H1 (cell line): ENCODE measurements at regions not wholly inside any gene's neighbourhood (a gene's known extent, or its start where the extent isn't known, plus 50 kb on each side); places are given as distances from the start of the nearest gene placed in this dataset.

ENCODE experiments used
- CTCF ChIA-PET: fragments of 300-600 bp; sonication (Branson Sonifier 250); formaldehyde crosslinking; loops from one replicate; lab custom pipeline; 2021; ENCODE audit not compliant: partially characterized antibody; lab: Charles Lee
- POLR2A ChIA-PET: fragments of 300-600 bp; sonication (Branson Sonifier 250); formaldehyde crosslinking; loops from one replicate; lab custom pipeline; 2021; ENCODE audit warnings: inconsistent platforms; ENCODE audit not compliant: partially characterized antibody; lab: Charles Lee
- DNase-seq, 2 experiments: peaks; one replicate each; pipeline versions ENCODE4 v3.0.0 to v3.0.0-alpha.2; 2010 to 2022; ENCODE audit warnings: low spot score in 2 of 2, low read depth in 1 of 2, mixed read lengths in 1 of 2
- FAIRE-seq: peaks from 2 replicates; lab custom pipeline; 2011; peaks lifted over from hg19 to GRCh38; lab: Jason Lieb, UNC
- H2AFZ ChIP-seq: 2 replicates; pipeline ENCODE4 v1.8.1; 2012; ENCODE audit warnings: low read length, inconsistent platforms
- H2AK5ac ChIP-seq: 2 replicates; pipeline ENCODE4 v1.6.1; 2013; ENCODE audit warnings: low read depth, low read length
- H2BK120ac ChIP-seq: replicated peaks from 2 replicates; pipeline ENCODE3; 2013; ENCODE audit warnings: low read depth, low read length, inconsistent platforms
- H2BK12ac ChIP-seq: 2 replicates; pipeline ENCODE4 v1.6.1; 2013; ENCODE audit warnings: low read depth, low read length
- H2BK15ac ChIP-seq: 2 replicates; pipeline ENCODE4 v1.6.1; 2013; ENCODE audit warnings: low read length
- H2BK20ac ChIP-seq: 2 replicates; pipeline ENCODE4 v1.6.1; 2013; ENCODE audit warnings: low read length
- H2BK5ac ChIP-seq: 2 replicates; pipeline ENCODE4 v1.6.1; 2013; ENCODE audit warnings: low read depth, low read length
- H3K14ac ChIP-seq: 2 replicates; pipeline ENCODE4 v1.6.1; 2013; ENCODE audit warnings: inconsistent platforms; ENCODE audit not compliant: insufficient read length
- H3K18ac ChIP-seq: 2 replicates; pipeline ENCODE4 v1.6.1; 2013; ENCODE audit warnings: low read length; ENCODE audit errors: extremely low read depth
- H3K23ac ChIP-seq: 2 replicates; pipeline ENCODE4 v1.6.1; 2013; ENCODE audit warnings: inconsistent platforms; ENCODE audit not compliant: insufficient read length
- H3K23me2 ChIP-seq: 2 replicates; pipeline ENCODE4 v1.6.1; 2013; ENCODE audit warnings: low read depth, low read length
- H3K27ac ChIP-seq: 2 replicates; pipeline ENCODE4 v1.6.1; 2011; ENCODE audit warnings: low read depth, low read length, inconsistent platforms
- H3K27me3 ChIP-seq, 4 experiments: replicated peaks in 1 of 4; 1 replicate in 1 of 4; 2 replicates in 3 of 4; pipeline versions ENCODE4 v1.6.1 to v1.8.1; 2011 to 2013; ENCODE audit warnings: low read length in 3 of 4, mild to moderate bottlenecking in 3 of 4, inconsistent platforms in 2 of 4, mixed read lengths in 2 of 4, moderate library complexity in 1 of 4; ENCODE audit not compliant: control insufficient read depth in 3 of 4, insufficient read depth in 3 of 4; ENCODE audit errors: extremely low read depth in 1 of 4
- H3K36me3 ChIP-seq, 4 experiments: 2 replicates each; pipeline versions ENCODE4 v1.6.1 to v1.8.1; 2011 to 2013; ENCODE audit warnings: mild to moderate bottlenecking in 4 of 4, low read length in 3 of 4, moderate library complexity in 2 of 4, control low read depth in 1 of 4, inconsistent platforms in 1 of 4; ENCODE audit not compliant: insufficient read depth in 4 of 4, control insufficient read depth in 2 of 4
- H3K4ac ChIP-seq: replicated peaks from 2 replicates; pipeline ENCODE3; 2013; ENCODE audit warnings: low read length, low read depth, mixed read lengths, inconsistent platforms; ENCODE audit not compliant: insufficient read length
- H3K4me1 ChIP-seq, 4 experiments: replicated peaks in 1 of 4; 1 replicate in 1 of 4; 2 replicates in 3 of 4; pipeline versions ENCODE4 v1.6.1 to v1.8.1; 2011 to 2013; ENCODE audit warnings: low read length in 3 of 4, inconsistent platforms in 2 of 4, mixed read lengths in 1 of 4; ENCODE audit not compliant: insufficient read depth in 4 of 4, control insufficient read depth in 3 of 4
- H3K4me2 ChIP-seq, 2 experiments: 2 replicates each; pipeline versions ENCODE4 v1.6.1 to v1.8.1; 2011 to 2013; ENCODE audit warnings: low read depth in 2 of 2, low read length in 2 of 2, control low read depth in 1 of 2, inconsistent platforms in 1 of 2, mild to moderate bottlenecking in 1 of 2; ENCODE audit not compliant: insufficient read depth in 1 of 2
- H3K4me3 ChIP-seq, 4 experiments: fragments of 200-600, 300-600 bp in 1 of 4; sonication (generic), shearing (Covaris generic), sonication (Bioruptor Twin) in 1 of 4; 2 replicates each; pipeline versions ENCODE4 v1.5.1 to v1.8.1; 2011 to 2016; ENCODE audit warnings: low read length in 4 of 4, low read depth in 3 of 4, control low read depth in 2 of 4, inconsistent platforms in 2 of 4, mild to moderate bottlenecking in 2 of 4, mixed read lengths in 1 of 4, moderate library complexity in 1 of 4; ENCODE audit not compliant: insufficient read depth in 2 of 4; ENCODE audit errors: extremely low read depth in 1 of 4
- H3K56ac ChIP-seq: replicated peaks from 2 replicates; pipeline ENCODE3; 2013; ENCODE audit warnings: low read depth, mild to moderate bottlenecking, mixed read lengths, low read length, inconsistent platforms; ENCODE audit not compliant: insufficient read length
- H3K79me1 ChIP-seq: 2 replicates; pipeline ENCODE4 v1.6.1; 2013; ENCODE audit warnings: low read depth, low read length, control low read depth
- H3K79me2 ChIP-seq, 2 experiments: 2 replicates each; pipeline versions ENCODE4 v1.6.1 to v1.8.1; 2012 to 2013; ENCODE audit warnings: low read length in 2 of 2, mild to moderate bottlenecking in 2 of 2, inconsistent platforms in 1 of 2; ENCODE audit not compliant: insufficient read depth in 2 of 2, control insufficient read depth in 1 of 2
- H3K9ac ChIP-seq, 4 experiments: replicated peaks in 1 of 4; 1 replicate in 1 of 4; 2 replicates in 3 of 4; pipeline versions ENCODE4 v1.6.1 to v1.8.1; 2011 to 2013; ENCODE audit warnings: low read depth in 3 of 4, low read length in 3 of 4, control low read depth in 2 of 4, mild to moderate bottlenecking in 2 of 4, moderate library complexity in 2 of 4, inconsistent platforms in 1 of 4; ENCODE audit errors: extremely low read depth in 1 of 4
- H3K9me3 ChIP-seq, 2 experiments: 2 replicates each; pipeline versions ENCODE4 v1.6.1 to v1.8.1; 2012 to 2013; ENCODE audit warnings: mild to moderate bottlenecking in 2 of 2, moderate library complexity in 2 of 2, control low read depth in 1 of 2, inconsistent platforms in 1 of 2, low read depth in 1 of 2, low read length in 1 of 2, mixed read lengths in 1 of 2; ENCODE audit not compliant: insufficient read depth in 2 of 2
- H4K20me1 ChIP-seq, 2 experiments: replicated peaks in 1 of 2; 2 replicates each; pipeline versions ENCODE3 to v1.8.1; 2011 to 2013; ENCODE audit warnings: inconsistent platforms in 2 of 2, low read length in 2 of 2, mild to moderate bottlenecking in 1 of 2; ENCODE audit not compliant: insufficient read depth in 2 of 2, control insufficient read depth in 1 of 2
- H4K5ac ChIP-seq: 2 replicates; pipeline ENCODE4 v1.6.1; 2013; ENCODE audit warnings: low read length, low read depth, mixed read lengths, inconsistent platforms; ENCODE audit not compliant: insufficient read length
- H4K8ac ChIP-seq: 2 replicates; pipeline ENCODE4 v1.8.0; 2013; ENCODE audit warnings: mild to moderate bottlenecking, moderate library complexity, low read length, inconsistent platforms; ENCODE audit not compliant: insufficient read depth; ENCODE audit errors: extremely low read depth
- H4K91ac ChIP-seq: replicated peaks from 2 replicates; pipeline ENCODE3; 2013; ENCODE audit warnings: low read length, mixed read lengths, inconsistent platforms; ENCODE audit not compliant: insufficient read length
- BRCA1 ChIP-seq: IDR thresholded peaks from 2 replicates; pipeline ENCODE4 v1.6.1; 2012; ENCODE audit warnings: low read depth, low read length, improper control_type of control experiment
- CBX8 ChIP-seq: fragments of 300-800, 300-1000 bp; sonication (generic); IDR thresholded peaks from 2 replicates; pipeline ENCODE4 v1.7.1; 2016; ENCODE audit warnings: low read depth, low read length, borderline replicate concordance
- EP300 ChIP-seq, 2 experiments: IDR thresholded peaks; 1 replicate in 1 of 2; 2 replicates in 1 of 2; pipeline ENCODE4 v1.6.1; 2011 to 2012; ENCODE audit warnings: low read depth in 2 of 2, low read length in 2 of 2, mild to moderate bottlenecking in 2 of 2, borderline replicate concordance in 1 of 2, inconsistent platforms in 1 of 2, moderate library complexity in 1 of 2
- EZH2 ChIP-seq: fragments of 200-600 bp; sonication (generic); IDR thresholded peaks from 2 replicates; pipeline ENCODE4 v1.7.1; 2012; ENCODE audit warnings: low read depth, mild to moderate bottlenecking, moderate library complexity, low read length, inconsistent platforms; ENCODE audit not compliant: severe bottlenecking
- NRF1 ChIP-seq: IDR thresholded peaks from 2 replicates; pipeline ENCODE4 v1.6.1; 2011; ENCODE audit warnings: mild to moderate bottlenecking, low read depth, low read length, improper control_type of control experiment
- RAD21 ChIP-seq, 2 experiments: IDR thresholded peaks in 1 of 2; conservative IDR thresholded peaks in 1 of 2; 2 replicates each; pipeline ENCODE4 v1.6.1; 2011; ENCODE audit warnings: low read depth in 2 of 2, low read length in 2 of 2, improper control_type of control experiment in 1 of 2, inconsistent platforms in 1 of 2, mild to moderate bottlenecking in 1 of 2, moderate library complexity in 1 of 2
- TCF12 ChIP-seq: IDR thresholded peaks from 2 replicates; pipeline ENCODE4 v1.6.1; 2011; ENCODE audit warnings: low read depth, mild to moderate bottlenecking, low read length
- WGBS, 2 experiments: shearing (Covaris generic) in 1 of 2; methylation state at CpG; one replicate each; pipeline versions ENCODE4 v1.1.6 to v1.1.7; 2013 to 2015; ENCODE audit warnings: low lambda C conversion rate in 2 of 2, mixed read lengths in 2 of 2, inconsistent platforms in 1 of 2, low coverage in 1 of 2, missing lambda C conversion rate in 1 of 2; ENCODE audit not compliant: insufficient replicate concordance in 2 of 2, insufficient coverage in 1 of 2, insufficient read length in 1 of 2; ENCODE audit errors: extremely low coverage in 1 of 2, missing lambda C conversion rate in 1 of 2; 5-methylcytosine and 5-hydroxymethylcytosine counted together

DNA sequence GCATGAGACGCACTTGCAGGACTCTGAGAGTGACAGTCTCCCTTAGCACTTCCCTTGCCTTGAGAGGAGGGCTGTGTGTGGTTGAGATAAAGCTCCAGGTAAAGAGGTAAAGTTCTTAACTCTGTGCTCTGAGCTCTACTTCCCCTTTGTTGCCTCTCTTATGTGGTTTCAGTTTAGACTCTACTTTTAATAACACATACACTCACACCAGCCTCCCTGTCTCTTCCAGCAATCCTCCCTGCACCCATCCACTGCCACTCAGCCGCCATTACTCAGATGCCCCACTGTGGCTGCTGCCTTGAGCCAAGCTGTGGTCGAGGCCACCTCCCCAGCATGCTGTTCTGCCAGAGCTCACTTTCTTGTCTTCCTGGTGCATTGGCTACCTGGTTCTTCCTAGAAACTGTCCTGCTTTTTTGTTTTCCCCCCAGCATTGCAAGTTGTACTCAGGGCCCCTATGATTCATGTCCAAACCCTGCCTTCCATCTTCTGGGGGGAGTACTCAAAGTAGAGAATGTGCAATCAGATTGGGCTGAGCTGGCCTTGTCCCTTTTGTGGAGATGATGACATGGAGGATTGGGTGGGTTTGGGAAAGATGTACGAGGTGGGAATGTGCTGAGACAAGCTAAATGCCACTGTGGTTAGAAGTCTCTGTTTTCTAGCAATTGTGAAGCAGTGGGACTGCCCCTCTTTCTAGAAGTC lies 115.5 kb upstream of the PARP11 start:
- H3K9me3 ChIP-seq = peaks cover 0 to 5% of the 10 kb centered on the region in 2 experiments; a peak in 2 of 4 replicates
- no peaks in the 10 kb centered on the region for H4K20me1 ChIP-seq
- H3K4me3 ChIP-seq = no peak overlapping the region
- H3K18ac ChIP-seq = no peak overlapping the region
- TF ChIP-seq NRF1 (no peak), EP300 (IDR thresholded peaks at IDR 0.05; ENCODE audit: borderline replicate concordance in 1 of 2, low read depth in 2 of 2, low read length in 2 of 2) (no peak), RAD21 (IDR thresholded peaks at IDR 0.05 in 1 of 2, conservative IDR thresholded peaks at IDR 0.05 in 1 of 2; ENCODE audit: low read depth in 2 of 2, low read length in 2 of 2) (no peak), TCF12 (no peak), BRCA1 (no peak), CBX8 (no peak), EZH2 (no peak)
- no peak overlapping the region for H4K91ac ChIP-seq
- no peak overlapping the region for H3K23ac ChIP-seq
- H4K5ac ChIP-seq = no peak overlapping the region
- H2BK120ac ChIP-seq = no peak overlapping the region
- H3K36me3 ChIP-seq = no peaks in the 10 kb centered on the region
- FAIRE-seq = no peak
- WGBS, 2 experiments = 90% methylated on average over 4 of the region's 4 CpGs; no CpG with 5 or more reads in 1 of the 2 experiments
- H2BK20ac ChIP-seq = no peak overlapping the region
- H3K23me2 ChIP-seq = no peaks in the 10 kb centered on the region
- H4K8ac ChIP-seq = no peak overlapping the region
- CTCF ChIA-PET = interaction anchor here (1.1 to 18.4 kb wide), 7 partner anchors 10 to 294 kb away, joined by 3 to 273 read pairs (median 8); no protein-coding TSS in a partner anchor
- DNase-seq = no peak
- H2AK5ac ChIP-seq = 0 out of 2 replicates have a peak overlapping the region, but pooled peaks have one; percentile 9
- peak overlapping the region; percentile 33; the same call in 1 of the 2 replicates for H2AFZ ChIP-seq
- H3K27ac ChIP-seq = no peak overlapping the region
- H3K14ac ChIP-seq = no peak overlapping the region
- H3K79me2 ChIP-seq = no peaks in the 10 kb centered on the region
- no peak overlapping the region for H3K4ac ChIP-seq
- no peak overlapping the region for H3K9ac ChIP-seq
- H3K56ac ChIP-seq = no peak overlapping the region
- H2BK12ac ChIP-seq = peak overlapping the region; percentile 61; the same call in 1 of the 2 replicates
- H2BK15ac ChIP-seq = no peak overlapping the region
- no peaks in the 10 kb centered on the region for H3K27me3 ChIP-seq
- POLR2A ChIA-PET = no interaction called here
- no peak overlapping the region for H3K4me2 ChIP-seq
- no peaks in the 10 kb centered on the region for H3K79me1 ChIP-seq
- H3K4me1 ChIP-seq = no peaks in the 10 kb centered on the region; a peak in 1 of 7 replicates
- no peak overlapping the region for H2BK5ac ChIP-seq
